ENCODE measurements at regions not wholly inside any gene's neighbourhood (a gene's known extent, or its start where the extent isn't known, plus 50 kb on each side); places are given as distances from the start of the nearest gene placed in this dataset.
A peak's percentile ranks its signal among the peaks of the same experiment; 100 is the strongest.

DNA sequence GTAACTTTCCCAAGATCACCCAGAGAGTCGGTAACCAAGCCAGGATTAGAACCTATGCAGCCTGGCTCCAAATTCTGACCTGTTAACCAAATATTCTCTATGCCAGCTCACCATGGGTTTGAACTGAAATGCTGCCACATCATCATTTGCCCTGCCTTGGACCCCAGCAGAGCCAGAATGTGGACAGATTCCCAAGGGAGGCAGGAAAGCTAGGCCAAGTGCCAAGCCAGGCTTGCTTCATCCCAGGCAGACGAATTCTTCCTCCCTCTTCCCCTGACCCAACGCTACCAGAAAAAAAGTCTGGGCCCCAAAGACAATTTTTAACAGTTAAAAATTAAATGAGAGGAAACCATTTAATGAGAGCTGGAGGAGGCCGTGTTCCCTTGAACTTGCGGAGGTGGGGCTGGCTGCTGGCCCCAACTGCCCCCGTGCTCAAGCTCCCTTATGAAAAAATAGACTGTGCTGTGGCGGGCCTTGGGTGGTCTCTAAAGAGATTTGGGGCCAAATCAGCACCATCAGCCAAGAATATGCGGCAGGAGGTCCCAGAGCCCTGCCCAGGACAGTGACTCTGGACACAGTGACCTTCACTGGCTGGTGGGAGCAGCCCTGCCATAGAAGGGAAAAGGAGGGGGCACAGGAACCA, 184.1 kb upstream of the SYT13 start:
- Mint-ChIP-seq H3K4me3 (no peak overlapping the region), H3K36me3 (no peaks in the 10 kb centered on the region), H3K4me1 (peaks cover 7% of the 10 kb centered on the region), H3K27me3 (ENCODE audit: low read depth in 3 of 3) (peaks cover 0 to 8% (median 6%) of the 10 kb centered on the region in 3 donors), H3K27ac (no peak overlapping the region), H3K9me3 (peaks cover 0 to 2% (median 0%) of the 10 kb centered on the region in 7 donors)
- no peaks in the 10 kb centered on the region for H3K9me3 ChIP-seq (replicated peaks in 1 of 2; ENCODE audit: control insufficient read depth in 1 of 2, insufficient read depth in 1 of 2, low read length in 2 of 2)
- H3K79me2 ChIP-seq (ENCODE audit: insufficient read depth, low read length): no peaks in the 10 kb centered on the region
- intact Hi-C loops (cut with micrococcal nuclease): no loop called here
- 78% methylated on average over 6 of the region's 8 CpGs for WGBS (ENCODE audit: insufficient coverage)
- H4K20me1 ChIP-seq (ENCODE audit: insufficient read depth, low read length): no peaks in the 10 kb centered on the region
- no peaks in the 10 kb centered on the region for H3K4me1 ChIP-seq (ENCODE audit: control insufficient read depth in 1 of 2, insufficient read depth in 2 of 2, low read length in 2 of 2)
- H3K27me3 ChIP-seq (ENCODE audit: control insufficient read depth in 2 of 2, insufficient read depth in 2 of 2, low read length in 2 of 2): no peaks in the 10 kb centered on the region
- TF ChIP-seq, protein P1, sequence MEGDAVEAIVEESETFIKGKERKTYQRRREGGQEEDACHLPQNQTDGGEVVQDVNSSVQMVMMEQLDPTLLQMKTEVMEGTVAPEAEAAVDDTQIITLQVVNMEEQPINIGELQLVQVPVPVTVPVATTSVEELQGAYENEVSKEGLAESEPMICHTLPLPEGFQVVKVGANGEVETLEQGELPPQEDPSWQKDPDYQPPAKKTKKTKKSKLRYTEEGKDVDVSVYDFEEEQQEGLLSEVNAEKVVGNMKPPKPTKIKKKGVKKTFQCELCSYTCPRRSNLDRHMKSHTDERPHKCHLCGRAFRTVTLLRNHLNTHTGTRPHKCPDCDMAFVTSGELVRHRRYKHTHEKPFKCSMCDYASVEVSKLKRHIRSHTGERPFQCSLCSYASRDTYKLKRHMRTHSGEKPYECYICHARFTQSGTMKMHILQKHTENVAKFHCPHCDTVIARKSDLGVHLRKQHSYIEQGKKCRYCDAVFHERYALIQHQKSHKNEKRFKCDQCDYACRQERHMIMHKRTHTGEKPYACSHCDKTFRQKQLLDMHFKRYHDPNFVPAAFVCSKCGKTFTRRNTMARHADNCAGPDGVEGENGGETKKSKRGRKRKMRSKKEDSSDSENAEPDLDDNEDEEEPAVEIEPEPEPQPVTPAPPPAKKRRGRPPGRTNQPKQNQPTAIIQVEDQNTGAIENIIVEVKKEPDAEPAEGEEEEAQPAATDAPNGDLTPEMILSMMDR (IDR thresholded peaks at IDR 0.05): no peak
- H3K4me2 ChIP-seq (replicated peaks; ENCODE audit: extremely low read depth, low read length, poor library complexity, severe bottlenecking): no peak overlapping the region
- H3K9ac ChIP-seq (ENCODE audit: insufficient read depth, low read length, poor library complexity, severe bottlenecking): no peak overlapping the region
- no peaks in the 10 kb centered on the region for H3K36me3 ChIP-seq (replicated peaks in 1 of 2; ENCODE audit: control insufficient read depth in 1 of 2, insufficient read depth in 2 of 2, low read length in 2 of 2)
- no peak overlapping the region for H3K4me3 ChIP-seq (replicated peaks in 1 of 3; ENCODE audit: low read depth in 2 of 3, low read length in 3 of 3)
- no peak for DNase-seq
- no peak overlapping the region for H2AFZ ChIP-seq (ENCODE audit: insufficient read depth, low read depth, low read length, poor library complexity, severe bottlenecking)
- H3K27ac ChIP-seq (ENCODE audit: low read depth in 1 of 2, low read length in 2 of 2): no peak overlapping the region

DNA sequence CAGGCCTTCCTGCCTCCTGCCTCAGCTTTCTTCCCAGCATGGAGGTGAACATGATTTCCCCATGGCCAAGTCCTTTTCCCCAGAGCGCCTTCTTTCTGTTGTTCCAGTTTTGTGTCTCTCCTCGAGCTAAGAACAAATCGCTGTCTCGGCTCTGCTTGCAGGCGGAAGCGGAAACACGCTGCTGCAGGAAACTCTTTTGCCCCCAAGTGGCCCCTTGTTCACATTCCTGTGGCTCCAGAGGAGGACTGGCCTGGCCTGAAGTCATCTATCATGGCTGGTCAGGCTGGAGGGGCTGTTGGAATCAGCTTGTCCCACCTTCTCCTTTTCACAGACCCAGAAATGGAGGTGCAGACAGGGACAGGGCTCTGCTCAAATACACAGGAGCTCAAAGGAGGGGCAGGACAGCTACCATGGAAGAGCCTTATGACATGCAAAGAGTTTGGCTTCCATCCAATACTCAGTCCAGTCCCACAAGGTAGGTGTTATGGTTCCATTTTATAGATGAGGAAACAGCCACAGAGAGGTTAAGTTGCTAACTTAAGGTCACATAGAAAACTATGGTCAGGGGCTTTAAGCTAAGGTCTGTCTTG, 182.2 kb upstream of the SYT13 start:
- Mint-ChIP-seq H3K27me3 (ENCODE audit: low read depth in 3 of 3) (peaks cover 0 to 6% (median 5%) of the 10 kb centered on the region in 3 donors), H3K4me1 (peaks cover 7% of the 10 kb centered on the region), H3K4me3 (peak overlapping the region; percentile 6 to 61), H3K9me3 (peaks cover 0 to 2% (median 0%) of the 10 kb centered on the region in 7 donors), H3K36me3 (no peaks in the 10 kb centered on the region), H3K27ac (peak overlapping the region in 2 of 7 donors; percentile 10 to 16)
- intact Hi-C loops (cut with micrococcal nuclease): no loop called here
- no peaks in the 10 kb centered on the region for H3K27me3 ChIP-seq (ENCODE audit: control insufficient read depth in 2 of 2, insufficient read depth in 2 of 2, low read length in 2 of 2)
- H4K20me1 ChIP-seq (ENCODE audit: insufficient read depth, low read length): no peaks in the 10 kb centered on the region
- DNase-seq: no peak
- 18% methylated on average over 7 of the region's 7 CpGs for WGBS (ENCODE audit: insufficient coverage)
- H3K36me3 ChIP-seq (replicated peaks in 1 of 2; ENCODE audit: control insufficient read depth in 1 of 2, insufficient read depth in 2 of 2, low read length in 2 of 2): no peaks in the 10 kb centered on the region
- no peak overlapping the region for H3K4me3 ChIP-seq (replicated peaks in 1 of 3; ENCODE audit: low read depth in 2 of 3, low read length in 3 of 3)
- no peak overlapping the region for H3K27ac ChIP-seq (ENCODE audit: low read depth in 1 of 2, low read length in 2 of 2)
- H3K9me3 ChIP-seq (replicated peaks in 1 of 2; ENCODE audit: control insufficient read depth in 1 of 2, insufficient read depth in 1 of 2, low read length in 2 of 2): no peaks in the 10 kb centered on the region
- H3K9ac ChIP-seq (ENCODE audit: insufficient read depth, low read length, poor library complexity, severe bottlenecking): no peak overlapping the region
- H2AFZ ChIP-seq (ENCODE audit: insufficient read depth, low read depth, low read length, poor library complexity, severe bottlenecking): peak overlapping the region; percentile 46
- no peaks in the 10 kb centered on the region for H3K4me1 ChIP-seq (ENCODE audit: control insufficient read depth in 1 of 2, insufficient read depth in 2 of 2, low read length in 2 of 2)
- TF ChIP-seq, protein P1 (IDR thresholded peaks at IDR 0.05): no peak
- no peak overlapping the region for H3K4me2 ChIP-seq (replicated peaks; ENCODE audit: extremely low read depth, low read length, poor library complexity, severe bottlenecking)
- H3K79me2 ChIP-seq (ENCODE audit: insufficient read depth, low read length): no peaks in the 10 kb centered on the region
